Stimulated activated CD4-positive, alpha-beta T cell treated with anti-CD3 and anti-CD28 coated beads, Interleukin-15, amount 100 ng/mL, for 1 hour (primary cell): ENCODE measurements at regions not wholly inside any gene's neighbourhood (a gene's known extent, or its start where the extent isn't known, plus 50 kb on each side); places are given as distances from the start of the nearest gene placed in this dataset.
"Not testable (repeated sequence)": the region's sequence is repeated elsewhere in the genome, so short reads cannot be mapped to it uniquely, and the experiment has no call there.

Experiments
- DNase-seq, 2 donors: peaks; one replicate each; pipeline ENCODE4 v3.0.0-alpha.2; 2020; ENCODE audit warnings: low read depth in 1 of 2, low spot score in 1 of 2

DNA sequence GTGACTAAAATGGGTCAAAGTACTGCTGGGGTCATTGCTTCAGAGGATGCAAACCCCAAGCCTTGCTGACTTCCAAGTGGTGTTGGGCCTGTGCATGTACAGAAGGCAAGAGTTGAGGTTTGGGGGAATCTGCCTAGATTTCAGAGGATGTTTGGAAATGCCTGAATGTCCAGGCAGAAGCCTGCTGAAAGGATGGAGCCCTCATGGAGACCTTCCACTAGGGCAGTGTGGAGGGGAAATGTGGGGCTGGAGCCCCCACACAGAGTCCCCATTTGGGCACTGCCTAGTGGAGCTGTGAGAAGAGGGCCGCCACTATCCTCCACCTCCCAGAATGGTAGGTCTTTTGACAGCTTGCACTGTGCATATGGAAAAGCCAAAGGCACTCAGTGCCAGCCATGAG, 377.7 kb upstream of the TRPC7 start:
- DNase-seq, result no peak

GRCh38 chr5:136740228-136740627, 374.9 kb upstream of the TRPC7 start:
- no peak for DNase-seq

DNA sequence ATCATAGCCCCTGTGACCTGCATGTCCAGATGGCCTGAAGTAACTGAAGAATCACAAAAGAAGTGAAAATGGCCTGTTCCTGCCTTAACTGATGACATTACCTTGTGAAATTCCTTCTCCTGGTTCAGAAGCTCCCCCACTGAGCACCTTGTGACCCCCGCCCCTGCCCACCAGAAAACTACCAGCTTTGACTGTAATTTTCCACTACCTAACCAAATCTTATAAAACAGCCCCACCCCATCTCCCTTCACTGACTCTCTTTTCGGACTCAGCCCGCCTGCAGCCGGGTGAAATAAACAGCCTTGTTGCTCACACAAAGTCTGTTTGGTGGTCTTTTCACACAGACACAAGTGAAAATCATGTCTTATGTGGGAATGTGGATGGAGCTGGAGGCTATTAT, 373.9 kb upstream of the TRPC7 start:
- DNase-seq, result not testable (repeated sequence)

- no peak for DNase-seq
These were observed 373.5 kb upstream of the TRPC7 start for GRCh38 chr5:136738829-136739228.

- no peak for DNase-seq
These were observed 370.7 kb upstream of the TRPC7 start for GRCh38 chr5:136736021-136736420.

GRCh38 chr5:136735611-136736010, 370.3 kb upstream of the TRPC7 start:
- not testable (repeated sequence) for DNase-seq

DNA sequence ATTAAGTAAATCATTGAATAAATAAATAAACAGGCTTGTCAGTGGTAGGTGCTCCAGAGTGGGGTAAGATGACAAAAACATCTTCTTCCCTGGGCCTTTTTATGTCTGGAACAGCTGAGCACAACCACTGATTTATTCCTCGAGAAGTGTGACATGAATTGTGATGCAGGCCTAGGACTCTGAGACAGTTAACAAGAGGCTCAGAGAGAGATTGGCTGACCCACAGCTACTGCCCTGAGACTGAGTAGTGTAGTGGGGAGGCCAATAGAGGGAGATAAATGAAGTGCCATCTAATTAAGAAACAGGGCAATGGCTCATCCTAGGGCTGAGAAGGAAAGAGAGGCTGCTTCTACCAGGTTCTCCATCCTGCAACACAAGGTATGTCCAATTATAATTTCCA, 369.3 kb upstream of the TRPC7 start:
- DNase-seq, result no peak

GRCh38 chr5:136732751-136733150, 367.4 kb upstream of the TRPC7 start:
- DNase-seq, result no peak

DNA sequence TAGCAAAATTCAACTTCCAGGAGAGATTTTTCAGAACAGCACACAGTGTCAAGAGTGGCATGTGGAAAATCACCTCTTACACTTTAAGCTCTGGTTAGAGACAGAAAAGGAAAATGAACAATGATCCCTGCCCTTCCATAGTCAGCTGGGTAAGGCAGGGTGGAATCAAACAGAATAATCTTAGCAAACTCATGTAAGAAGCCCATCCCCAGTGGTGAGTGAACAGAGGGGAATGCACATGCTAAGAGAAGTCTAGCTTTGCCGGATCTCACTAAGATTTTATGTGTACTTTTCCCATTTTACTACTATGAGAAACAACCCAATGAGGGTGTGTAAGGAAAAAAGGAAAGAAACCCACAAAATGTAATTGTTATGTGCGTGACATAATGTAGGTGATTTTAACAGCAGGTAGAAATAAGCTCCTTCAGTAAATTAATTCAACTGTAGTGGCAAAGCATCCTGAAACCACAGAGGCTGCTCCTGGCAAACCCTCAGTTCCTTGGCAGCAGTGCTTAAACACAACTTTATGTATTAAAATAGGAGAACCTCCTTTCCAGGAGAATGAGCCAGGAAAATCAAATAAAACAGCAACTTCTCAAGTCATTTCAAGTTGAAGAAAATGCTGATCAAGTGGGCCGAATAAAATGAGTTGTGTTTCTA, 366.0 kb upstream of the TRPC7 start:
- no peak for DNase-seq

DNA sequence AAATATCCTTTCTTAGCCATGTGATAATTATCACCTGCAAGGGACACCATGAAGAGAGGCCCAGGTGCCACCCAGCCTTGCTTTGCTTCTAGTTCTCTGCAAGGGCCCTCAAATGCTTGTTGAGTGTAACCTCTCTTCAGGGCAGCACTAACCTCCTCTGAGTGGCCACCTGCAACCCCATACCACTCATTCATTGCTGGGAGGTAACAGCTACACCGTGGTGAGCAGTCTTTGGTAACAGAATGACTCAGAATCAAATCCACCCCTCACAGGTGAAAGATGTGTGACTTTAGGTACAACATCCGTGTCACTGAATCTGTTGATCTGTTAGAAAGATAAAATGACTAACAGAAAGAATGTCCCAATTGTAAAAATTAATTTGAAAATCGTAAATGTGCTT, 365.1 kb upstream of the TRPC7 start:
- DNase-seq, result no peak

DNA sequence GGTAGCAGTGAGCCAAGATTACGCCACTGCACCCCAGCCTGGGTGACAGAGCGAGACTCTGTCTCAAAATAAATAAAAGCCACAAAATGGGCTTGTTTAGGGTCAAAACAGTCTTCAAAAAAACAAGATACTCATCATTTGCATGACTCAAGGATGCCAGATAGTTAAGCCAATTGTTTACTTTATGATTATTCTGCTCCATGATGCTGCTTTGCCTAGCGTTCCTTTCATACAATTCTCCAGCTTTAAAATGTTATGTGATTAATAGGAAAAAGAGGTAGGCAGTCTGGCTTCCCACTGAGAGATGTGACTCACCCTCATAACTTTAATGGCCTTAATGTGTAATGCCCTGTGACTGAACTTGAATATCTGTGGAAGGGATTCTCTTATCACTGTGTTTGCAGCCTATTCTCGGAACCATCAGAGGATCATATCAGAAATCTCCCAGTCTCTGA, 364.6 kb upstream of the TRPC7 start:
- DNase-seq, result no peak

GRCh38 chr5:136726506-136726905, 361.2 kb upstream of the TRPC7 start:
- DNase-seq, result no peak

- DNase-seq, result no peak
These were observed 358.8 kb upstream of the TRPC7 start for GRCh38 chr5:136724161-136724560.

DNA sequence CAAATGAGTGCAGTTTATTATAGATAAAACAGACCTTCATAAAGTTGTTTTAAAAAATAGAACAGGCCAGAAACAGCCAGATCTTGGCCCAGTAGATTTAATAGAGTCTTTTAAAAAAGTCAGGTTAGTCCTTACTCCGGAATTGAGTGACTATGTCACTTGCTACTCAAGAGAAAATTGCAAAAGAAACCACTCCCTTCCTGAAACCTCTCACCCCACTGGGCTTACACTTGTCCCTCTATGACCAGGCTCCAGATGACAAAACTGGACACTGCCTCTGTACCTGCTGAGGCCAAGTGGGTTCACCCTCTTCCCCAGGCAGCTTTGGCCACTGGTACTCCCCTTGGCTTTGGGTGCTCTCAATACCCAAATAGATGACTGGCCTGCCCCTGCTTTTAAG, 357.2 kb upstream of the TRPC7 start:
- DNase-seq, result no peak

- DNase-seq, result no peak
These were observed 356.7 kb upstream of the TRPC7 start for GRCh38 chr5:136722086-136722485.

DNA sequence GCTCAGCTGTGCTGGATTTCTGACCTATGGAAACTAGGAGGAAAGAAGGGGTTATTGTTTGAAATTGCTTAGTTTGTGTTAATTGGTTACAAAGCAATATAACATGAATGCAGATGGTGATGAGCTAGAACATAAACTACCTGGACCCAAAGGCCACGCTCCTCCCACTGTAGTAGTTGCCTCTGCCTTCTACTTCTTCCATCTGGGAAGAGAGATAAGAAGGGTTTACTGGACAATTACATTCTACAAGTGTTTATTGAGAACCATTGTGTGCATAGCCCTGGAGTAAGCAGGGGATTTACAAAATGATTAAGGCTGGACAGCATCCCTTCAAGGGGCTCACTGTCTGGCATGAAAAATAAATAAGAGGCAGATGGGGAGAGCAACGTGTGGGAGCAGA, 355.3 kb upstream of the TRPC7 start:
- DNase-seq, result no peak

DNA sequence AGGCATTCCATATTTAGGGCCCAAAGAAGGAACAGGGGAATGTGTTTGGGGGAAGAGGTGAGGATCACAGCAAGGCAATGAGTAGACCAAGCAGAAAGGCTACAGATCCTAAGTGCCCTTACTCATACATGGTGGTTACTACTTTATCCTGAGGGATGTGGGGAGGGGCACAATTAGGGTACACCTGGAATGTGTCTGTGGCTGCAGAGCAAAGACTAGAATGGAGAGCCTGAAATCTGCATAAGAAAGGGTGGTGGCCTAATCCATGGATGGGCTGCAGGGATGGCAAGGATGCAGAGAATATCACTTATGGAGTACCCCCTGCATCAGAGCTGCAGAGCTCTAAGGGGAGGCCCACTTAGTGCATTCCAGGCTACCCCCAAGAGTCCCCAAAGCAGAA, 352.6 kb upstream of the TRPC7 start:
- DNase-seq, result no peak

- DNase-seq, result no peak
These were observed 348.9 kb upstream of the TRPC7 start for GRCh38 chr5:136714286-136714685.

GRCh38 chr5:136712628-136713027, 347.3 kb upstream of the TRPC7 start:
- DNase-seq, result no peak

DNA sequence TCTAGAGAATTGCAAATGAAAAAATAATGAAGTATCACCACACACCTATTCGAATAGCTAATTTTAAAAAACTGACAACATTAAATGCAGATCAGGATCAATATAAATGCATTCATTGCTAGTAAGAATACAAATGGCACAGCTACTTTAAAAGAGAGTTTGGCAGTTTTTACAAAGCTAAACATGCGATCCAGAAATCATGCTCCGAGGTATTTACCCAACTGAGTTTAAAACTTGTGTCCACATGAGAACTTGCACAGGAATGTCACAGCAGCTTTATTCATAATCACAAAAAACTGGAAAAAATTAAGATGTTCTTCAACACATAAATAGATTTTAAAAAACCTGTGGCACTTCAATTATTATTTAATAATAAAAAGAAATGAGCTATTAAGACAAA, 345.5 kb upstream of the TRPC7 start:
- DNase-seq, result no peak

- DNase-seq, result no peak
These were observed 338.4 kb upstream of the TRPC7 start for GRCh38 chr5:136703706-136704105.

DNA sequence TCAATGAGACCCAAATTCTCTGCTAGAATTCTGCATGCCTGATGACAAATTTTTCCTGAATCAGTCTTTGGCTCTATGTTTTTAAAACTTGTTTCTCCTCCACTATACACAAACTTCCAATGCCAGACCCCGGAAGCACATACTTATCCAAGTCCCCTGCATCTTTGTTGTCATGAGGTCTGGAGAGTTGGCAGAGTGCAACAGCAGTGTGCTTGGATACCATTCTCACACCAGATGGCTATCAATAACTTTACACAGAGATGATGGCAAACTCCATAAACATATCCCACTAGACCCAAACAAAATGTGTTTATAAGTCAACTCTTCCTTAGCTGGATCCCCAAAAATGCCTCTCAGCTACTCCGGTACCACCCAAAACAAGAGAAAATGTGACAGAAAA, 337.7 kb upstream of the TRPC7 start:
- DNase-seq, result no peak

DNA sequence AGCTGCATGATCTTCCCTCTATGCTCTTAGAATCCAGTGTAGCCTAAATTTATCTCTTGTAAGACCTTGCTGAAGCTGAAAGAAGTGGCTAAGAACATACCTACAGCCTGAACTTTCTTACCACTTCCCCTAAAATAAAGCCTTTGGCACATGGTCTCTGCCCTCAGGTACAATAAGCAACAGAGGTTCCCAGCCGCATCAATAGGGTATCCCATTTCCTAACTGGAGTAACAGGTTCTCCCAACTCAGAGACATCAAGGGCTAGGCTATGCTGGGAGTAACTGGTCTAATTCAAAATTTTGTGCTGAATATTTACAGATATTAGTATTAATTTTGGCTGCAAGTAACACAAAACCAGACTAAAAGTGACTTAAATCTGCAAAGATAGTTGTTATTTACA, 335.8 kb upstream of the TRPC7 start:
- no peak for DNase-seq

- no peak for DNase-seq
These were observed 334.3 kb upstream of the TRPC7 start for GRCh38 chr5:136699651-136700050.
